H1 (cell line): ENCODE measurements at regions not wholly inside any gene's neighbourhood (a gene's known extent, or its start where the extent isn't known, plus 50 kb on each side); places are given as distances from the start of the nearest gene placed in this dataset.

Source experiments
- CTCF ChIA-PET: fragments of 300-600 bp; sonication (Branson Sonifier 250); formaldehyde crosslinking; loops from one replicate; lab custom pipeline; 2021; ENCODE audit not compliant: partially characterized antibody; lab: Charles Lee
- POLR2A ChIA-PET: fragments of 300-600 bp; sonication (Branson Sonifier 250); formaldehyde crosslinking; loops from one replicate; lab custom pipeline; 2021; ENCODE audit warnings: inconsistent platforms; ENCODE audit not compliant: partially characterized antibody; lab: Charles Lee
- DNase-seq, 2 experiments: peaks; one replicate each; pipeline versions ENCODE4 v3.0.0 to v3.0.0-alpha.2; 2010 to 2022; ENCODE audit warnings: low spot score in 2 of 2, low read depth in 1 of 2, mixed read lengths in 1 of 2
- FAIRE-seq: peaks from 2 replicates; lab custom pipeline; 2011; peaks lifted over from hg19 to GRCh38; lab: Jason Lieb, UNC
- H2AFZ ChIP-seq: 2 replicates; pipeline ENCODE4 v1.8.1; 2012; ENCODE audit warnings: low read length, inconsistent platforms
- H2AK5ac ChIP-seq: 2 replicates; pipeline ENCODE4 v1.6.1; 2013; ENCODE audit warnings: low read depth, low read length
- H2BK120ac ChIP-seq: replicated peaks from 2 replicates; pipeline ENCODE3; 2013; ENCODE audit warnings: low read depth, low read length, inconsistent platforms
- H2BK12ac ChIP-seq: 2 replicates; pipeline ENCODE4 v1.6.1; 2013; ENCODE audit warnings: low read depth, low read length
- H2BK15ac ChIP-seq: 2 replicates; pipeline ENCODE4 v1.6.1; 2013; ENCODE audit warnings: low read length
- H2BK20ac ChIP-seq: 2 replicates; pipeline ENCODE4 v1.6.1; 2013; ENCODE audit warnings: low read length
- H2BK5ac ChIP-seq: 2 replicates; pipeline ENCODE4 v1.6.1; 2013; ENCODE audit warnings: low read depth, low read length
- H3K14ac ChIP-seq: 2 replicates; pipeline ENCODE4 v1.6.1; 2013; ENCODE audit warnings: inconsistent platforms; ENCODE audit not compliant: insufficient read length
- H3K18ac ChIP-seq: 2 replicates; pipeline ENCODE4 v1.6.1; 2013; ENCODE audit warnings: low read length; ENCODE audit errors: extremely low read depth
- H3K23ac ChIP-seq: 2 replicates; pipeline ENCODE4 v1.6.1; 2013; ENCODE audit warnings: inconsistent platforms; ENCODE audit not compliant: insufficient read length
- H3K23me2 ChIP-seq: 2 replicates; pipeline ENCODE4 v1.6.1; 2013; ENCODE audit warnings: low read depth, low read length
- H3K27ac ChIP-seq: 2 replicates; pipeline ENCODE4 v1.6.1; 2011; ENCODE audit warnings: low read depth, low read length, inconsistent platforms
- H3K27me3 ChIP-seq, 4 experiments: replicated peaks in 1 of 4; 1 replicate in 1 of 4; 2 replicates in 3 of 4; pipeline versions ENCODE4 v1.6.1 to v1.8.1; 2011 to 2013; ENCODE audit warnings: low read length in 3 of 4, mild to moderate bottlenecking in 3 of 4, inconsistent platforms in 2 of 4, mixed read lengths in 2 of 4, moderate library complexity in 1 of 4; ENCODE audit not compliant: control insufficient read depth in 3 of 4, insufficient read depth in 3 of 4; ENCODE audit errors: extremely low read depth in 1 of 4
- H3K36me3 ChIP-seq, 4 experiments: 2 replicates each; pipeline versions ENCODE4 v1.6.1 to v1.8.1; 2011 to 2013; ENCODE audit warnings: mild to moderate bottlenecking in 4 of 4, low read length in 3 of 4, moderate library complexity in 2 of 4, control low read depth in 1 of 4, inconsistent platforms in 1 of 4; ENCODE audit not compliant: insufficient read depth in 4 of 4, control insufficient read depth in 2 of 4
- H3K4ac ChIP-seq: replicated peaks from 2 replicates; pipeline ENCODE3; 2013; ENCODE audit warnings: low read length, low read depth, mixed read lengths, inconsistent platforms; ENCODE audit not compliant: insufficient read length
- H3K4me1 ChIP-seq, 4 experiments: replicated peaks in 1 of 4; 1 replicate in 1 of 4; 2 replicates in 3 of 4; pipeline versions ENCODE4 v1.6.1 to v1.8.1; 2011 to 2013; ENCODE audit warnings: low read length in 3 of 4, inconsistent platforms in 2 of 4, mixed read lengths in 1 of 4; ENCODE audit not compliant: insufficient read depth in 4 of 4, control insufficient read depth in 3 of 4
- H3K4me2 ChIP-seq, 2 experiments: 2 replicates each; pipeline versions ENCODE4 v1.6.1 to v1.8.1; 2011 to 2013; ENCODE audit warnings: low read depth in 2 of 2, low read length in 2 of 2, control low read depth in 1 of 2, inconsistent platforms in 1 of 2, mild to moderate bottlenecking in 1 of 2; ENCODE audit not compliant: insufficient read depth in 1 of 2
- H3K4me3 ChIP-seq, 4 experiments: fragments of 200-600, 300-600 bp in 1 of 4; sonication (generic), shearing (Covaris generic), sonication (Bioruptor Twin) in 1 of 4; 2 replicates each; pipeline versions ENCODE4 v1.5.1 to v1.8.1; 2011 to 2016; ENCODE audit warnings: low read length in 4 of 4, low read depth in 3 of 4, control low read depth in 2 of 4, inconsistent platforms in 2 of 4, mild to moderate bottlenecking in 2 of 4, mixed read lengths in 1 of 4, moderate library complexity in 1 of 4; ENCODE audit not compliant: insufficient read depth in 2 of 4; ENCODE audit errors: extremely low read depth in 1 of 4
- H3K56ac ChIP-seq: replicated peaks from 2 replicates; pipeline ENCODE3; 2013; ENCODE audit warnings: low read depth, mild to moderate bottlenecking, mixed read lengths, low read length, inconsistent platforms; ENCODE audit not compliant: insufficient read length
- H3K79me1 ChIP-seq: 2 replicates; pipeline ENCODE4 v1.6.1; 2013; ENCODE audit warnings: low read depth, low read length, control low read depth
- H3K79me2 ChIP-seq, 2 experiments: 2 replicates each; pipeline versions ENCODE4 v1.6.1 to v1.8.1; 2012 to 2013; ENCODE audit warnings: low read length in 2 of 2, mild to moderate bottlenecking in 2 of 2, inconsistent platforms in 1 of 2; ENCODE audit not compliant: insufficient read depth in 2 of 2, control insufficient read depth in 1 of 2
- H3K9ac ChIP-seq, 4 experiments: replicated peaks in 1 of 4; 1 replicate in 1 of 4; 2 replicates in 3 of 4; pipeline versions ENCODE4 v1.6.1 to v1.8.1; 2011 to 2013; ENCODE audit warnings: low read depth in 3 of 4, low read length in 3 of 4, control low read depth in 2 of 4, mild to moderate bottlenecking in 2 of 4, moderate library complexity in 2 of 4, inconsistent platforms in 1 of 4; ENCODE audit errors: extremely low read depth in 1 of 4
- H3K9me3 ChIP-seq, 2 experiments: 2 replicates each; pipeline versions ENCODE4 v1.6.1 to v1.8.1; 2012 to 2013; ENCODE audit warnings: mild to moderate bottlenecking in 2 of 2, moderate library complexity in 2 of 2, control low read depth in 1 of 2, inconsistent platforms in 1 of 2, low read depth in 1 of 2, low read length in 1 of 2, mixed read lengths in 1 of 2; ENCODE audit not compliant: insufficient read depth in 2 of 2
- H4K20me1 ChIP-seq, 2 experiments: replicated peaks in 1 of 2; 2 replicates each; pipeline versions ENCODE3 to v1.8.1; 2011 to 2013; ENCODE audit warnings: inconsistent platforms in 2 of 2, low read length in 2 of 2, mild to moderate bottlenecking in 1 of 2; ENCODE audit not compliant: insufficient read depth in 2 of 2, control insufficient read depth in 1 of 2
- H4K5ac ChIP-seq: 2 replicates; pipeline ENCODE4 v1.6.1; 2013; ENCODE audit warnings: low read length, low read depth, mixed read lengths, inconsistent platforms; ENCODE audit not compliant: insufficient read length
- H4K8ac ChIP-seq: 2 replicates; pipeline ENCODE4 v1.8.0; 2013; ENCODE audit warnings: mild to moderate bottlenecking, moderate library complexity, low read length, inconsistent platforms; ENCODE audit not compliant: insufficient read depth; ENCODE audit errors: extremely low read depth
- H4K91ac ChIP-seq: replicated peaks from 2 replicates; pipeline ENCODE3; 2013; ENCODE audit warnings: low read length, mixed read lengths, inconsistent platforms; ENCODE audit not compliant: insufficient read length
- ASH2L ChIP-seq: fragments of 200-600, 300-600 bp; sonication (generic); IDR thresholded peaks from one replicate; pipeline ENCODE4 v1.7.1; 2017; ENCODE audit warnings: low read length
- BRCA1 ChIP-seq: IDR thresholded peaks from 2 replicates; pipeline ENCODE4 v1.6.1; 2012; ENCODE audit warnings: low read depth, low read length, improper control_type of control experiment
- CHD1 ChIP-seq: IDR thresholded peaks from 2 replicates; pipeline ENCODE4 v1.6.1; 2012; ENCODE audit warnings: low read depth, low read length, improper control_type of control experiment
- EGR1 ChIP-seq: IDR thresholded peaks from 2 replicates; pipeline ENCODE4 v1.6.1; 2011; ENCODE audit warnings: low read depth, low read length, borderline replicate concordance
- FOSL1 ChIP-seq: IDR thresholded peaks from 2 replicates; pipeline ENCODE4 v1.6.1; 2011; ENCODE audit warnings: mild to moderate bottlenecking, low read depth, low read length, moderate library complexity; ENCODE audit not compliant: insufficient read depth
- GABPA ChIP-seq: IDR thresholded peaks from 2 replicates; pipeline ENCODE4 v1.6.1; 2011; ENCODE audit warnings: mild to moderate bottlenecking, low read length, moderate library complexity, borderline replicate concordance; ENCODE audit not compliant: insufficient read depth
- HDAC6 ChIP-seq: IDR thresholded peaks from one replicate; pipeline ENCODE4 v1.7.1; 2012; ENCODE audit warnings: low read depth, mild to moderate bottlenecking, inconsistent platforms, low read length, moderate library complexity
- JUND ChIP-seq: IDR thresholded peaks from 2 replicates; pipeline ENCODE4 v1.6.1; 2011; ENCODE audit warnings: mild to moderate bottlenecking, improper control_type of control experiment, low read length
- KDM1A ChIP-seq: fragments of 200-600, 300-600 bp; sonication (generic); IDR thresholded peaks from 2 replicates; pipeline ENCODE4 v1.7.1; 2016; ENCODE audit warnings: mild to moderate bottlenecking, low read length, borderline replicate concordance
- POLR2A ChIP-seq, 2 experiments: IDR thresholded peaks; 1 replicate in 1 of 2; 2 replicates in 1 of 2; pipeline ENCODE4 v1.6.1; 2011; ENCODE audit warnings: low read depth in 2 of 2, low read length in 2 of 2, mild to moderate bottlenecking in 2 of 2; ENCODE audit errors: control extremely low read depth in 1 of 2
- RNF2 ChIP-seq: fragments of 200-900, 300-1000 bp; sonication (generic); IDR thresholded peaks from 2 replicates; pipeline ENCODE4 v1.7.1; 2016; ENCODE audit warnings: borderline replicate concordance, low read depth, mild to moderate bottlenecking, antibody characterized with exemption, low read length; ENCODE audit not compliant: poor library complexity, severe bottlenecking; ENCODE audit errors: missing control alignments
- SAP30 ChIP-seq: fragments of 300-600 bp; sonication (generic); IDR thresholded peaks from 2 replicates; pipeline ENCODE4 v1.7.1; 2012; ENCODE audit warnings: low read length, moderate library complexity, mild to moderate bottlenecking, inconsistent platforms; ENCODE audit not compliant: insufficient read depth, insufficient replicate concordance
- TAF1 ChIP-seq: IDR thresholded peaks from 2 replicates; pipeline ENCODE4 v1.6.1; 2011; ENCODE audit warnings: mild to moderate bottlenecking, low read depth, low read length
- TBP ChIP-seq: IDR thresholded peaks from 2 replicates; pipeline ENCODE4 v1.6.1; 2011; ENCODE audit warnings: low read depth, low read length, improper control_type of control experiment
- YY1 ChIP-seq: IDR thresholded peaks from 2 replicates; pipeline ENCODE4 v1.6.1; 2011; ENCODE audit warnings: low read depth, mild to moderate bottlenecking, low read length
- WGBS, 2 experiments: shearing (Covaris generic) in 1 of 2; methylation state at CpG; one replicate each; pipeline versions ENCODE4 v1.1.6 to v1.1.7; 2013 to 2015; ENCODE audit warnings: low lambda C conversion rate in 2 of 2, mixed read lengths in 2 of 2, inconsistent platforms in 1 of 2, low coverage in 1 of 2, missing lambda C conversion rate in 1 of 2; ENCODE audit not compliant: insufficient replicate concordance in 2 of 2, insufficient coverage in 1 of 2, insufficient read length in 1 of 2; ENCODE audit errors: extremely low coverage in 1 of 2, missing lambda C conversion rate in 1 of 2; 5-methylcytosine and 5-hydroxymethylcytosine counted together

DNA sequence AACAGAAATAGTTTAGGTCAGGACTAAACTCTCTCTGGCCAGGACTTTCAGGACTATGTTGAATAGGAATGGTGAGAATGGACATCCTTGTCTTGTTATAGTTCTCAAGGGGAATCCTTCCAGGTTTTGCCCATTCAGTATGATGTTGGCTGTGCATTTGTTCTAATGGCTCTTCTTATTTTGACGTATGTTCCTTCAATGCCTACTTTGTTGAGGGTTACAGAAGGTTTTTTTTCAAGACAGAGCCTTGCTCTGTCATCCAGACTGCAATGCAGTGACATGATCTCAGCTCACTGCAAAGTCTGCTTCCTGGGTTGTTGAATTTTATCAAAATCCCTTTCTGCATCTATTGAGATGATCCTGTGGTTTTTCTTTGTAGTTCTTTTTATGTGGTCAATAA, 79.5 kb upstream of the NID2 start:
- ChIA-PET CTCF (no interaction called here), POLR2A (no interaction called here)
- H4K20me1 ChIP-seq = no peaks in the 10 kb centered on the region
- no peak overlapping the region for H3K27ac ChIP-seq
- H3K14ac ChIP-seq = no peak overlapping the region
- H2AK5ac ChIP-seq = no peak overlapping the region
- H3K4me3 ChIP-seq = no peak overlapping the region
- no peak overlapping the region for H4K8ac ChIP-seq
- no peak for TF ChIP-seq TAF1
- no peak for TF ChIP-seq KDM1A
- no peak for TF ChIP-seq POLR2A (IDR thresholded peaks at IDR 0.05; ENCODE audit: control extremely low read depth in 1 of 2, low read depth in 2 of 2, low read length in 2 of 2)
- no peak for TF ChIP-seq ASH2L
- no peak for TF ChIP-seq TBP
- TF ChIP-seq RNF2 = no peak
- no peak for TF ChIP-seq YY1
- TF ChIP-seq EGR1 = no peak
- TF ChIP-seq SAP30 = no peak
- no peak for TF ChIP-seq CHD1
- TF ChIP-seq BRCA1 = no peak
- no peak for TF ChIP-seq JUND
- TF ChIP-seq FOSL1 = no peak
- no peak for TF ChIP-seq HDAC6
- no peak for TF ChIP-seq GABPA
- 94% methylated on average over 1 of the region's 1 CpG; no CpG with 5 or more reads in 1 of the 2 experiments for WGBS, 2 experiments
- H2BK15ac ChIP-seq = no peak overlapping the region
- H3K79me1 ChIP-seq = no peaks in the 10 kb centered on the region
- no peaks in the 10 kb centered on the region for H3K9me3 ChIP-seq
- no peak overlapping the region for H3K23ac ChIP-seq
- no peak overlapping the region for H2BK5ac ChIP-seq
- no peak overlapping the region for H2BK12ac ChIP-seq
- no peak overlapping the region for H2BK120ac ChIP-seq
- H3K18ac ChIP-seq = no peak overlapping the region
- H3K4me2 ChIP-seq = no peak overlapping the region
- no peaks in the 10 kb centered on the region for H3K27me3 ChIP-seq
- no peaks in the 10 kb centered on the region for H3K79me2 ChIP-seq
- no peak overlapping the region for H4K5ac ChIP-seq
- H3K56ac ChIP-seq = no peak overlapping the region
- no peaks in the 10 kb centered on the region for H3K23me2 ChIP-seq
- H2BK20ac ChIP-seq = no peak overlapping the region
- DNase-seq = no peak
- FAIRE-seq = no peak
- H3K9ac ChIP-seq = no peak overlapping the region
- H4K91ac ChIP-seq = no peak overlapping the region
- no peak overlapping the region for H2AFZ ChIP-seq
- H3K4me1 ChIP-seq = no peaks in the 10 kb centered on the region
- H3K36me3 ChIP-seq = no peaks in the 10 kb centered on the region
- no peak overlapping the region for H3K4ac ChIP-seq
